ENCODE measurements at regions not wholly inside any gene's neighbourhood (a gene's known extent, or its start where the extent isn't known, plus 50 kb on each side); places are given as distances from the start of the nearest gene placed in this dataset.

DNA sequence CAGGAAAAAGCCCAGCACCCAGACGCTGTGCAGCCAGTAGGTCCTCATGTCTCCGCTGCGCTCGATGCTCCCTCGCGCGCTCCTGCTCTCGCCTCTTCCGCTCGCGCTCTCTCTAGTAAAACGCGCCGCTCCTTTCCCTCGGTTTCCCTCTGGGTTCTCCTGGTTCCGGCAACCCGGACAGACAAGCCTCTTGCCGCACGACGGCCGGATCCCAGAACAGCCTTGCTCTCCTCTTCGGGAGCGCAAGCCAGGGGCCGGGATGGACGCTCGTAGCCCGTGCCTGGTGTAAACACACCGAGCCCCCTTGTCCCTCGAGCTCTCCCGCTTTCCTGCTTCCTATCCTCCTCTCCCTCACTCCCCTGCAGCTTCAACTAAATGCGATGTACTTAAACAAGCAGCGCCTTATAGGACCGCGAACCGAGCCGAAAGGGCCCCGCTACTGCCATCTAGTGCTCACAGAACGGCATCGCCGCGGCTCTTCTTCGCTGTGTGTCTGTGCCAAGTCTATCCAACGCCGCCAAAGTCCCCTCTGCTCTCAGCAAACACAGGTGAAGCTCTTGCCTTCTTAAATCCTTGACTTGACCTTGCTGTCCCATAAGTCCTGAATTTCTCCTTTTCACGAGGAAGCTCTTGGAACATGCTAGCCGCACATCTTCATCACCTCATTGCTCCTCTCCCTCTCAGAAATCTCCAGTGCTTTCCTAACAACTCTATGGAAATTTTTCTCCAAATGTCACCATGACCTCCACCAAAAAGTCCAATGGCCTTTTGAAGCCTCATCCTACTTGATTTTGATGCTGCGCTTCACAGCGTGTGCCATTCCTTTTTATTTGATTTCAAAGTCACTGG is 1037.2 kb downstream of the IGSF11 start:
- intact Hi-C loops (cut with micrococcal nuclease), result loop anchor here (1.0 kb wide), 2 partner anchors 978 to 1226 kb away; no protein-coding TSS in a partner anchor

GRCh38 chr3:117998071-117998470 is 1036.6 kb downstream of the IGSF11 start:
- intact Hi-C loops (cut with micrococcal nuclease), result no loop called here

DNA sequence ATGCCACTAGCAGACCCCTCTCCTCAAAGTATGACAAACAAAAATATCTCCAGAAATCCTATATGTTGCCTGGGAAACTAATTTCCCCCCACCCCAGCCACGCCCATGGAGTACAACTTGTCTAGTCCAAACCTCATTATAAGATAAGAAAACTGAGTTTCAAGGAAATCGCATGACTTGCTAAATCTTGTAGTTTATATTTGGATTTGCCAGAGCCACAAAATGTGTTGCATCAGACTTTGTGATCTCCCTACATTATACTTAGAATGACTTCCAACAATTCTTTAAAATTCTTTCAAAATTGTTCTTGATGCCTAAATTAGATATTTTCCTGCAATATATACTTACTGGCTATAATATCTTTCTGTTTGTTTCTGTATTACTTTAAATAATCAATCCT is 1034.4 kb downstream of the IGSF11 start:
- intact Hi-C loops (cut with micrococcal nuclease), result no loop called here

DNA sequence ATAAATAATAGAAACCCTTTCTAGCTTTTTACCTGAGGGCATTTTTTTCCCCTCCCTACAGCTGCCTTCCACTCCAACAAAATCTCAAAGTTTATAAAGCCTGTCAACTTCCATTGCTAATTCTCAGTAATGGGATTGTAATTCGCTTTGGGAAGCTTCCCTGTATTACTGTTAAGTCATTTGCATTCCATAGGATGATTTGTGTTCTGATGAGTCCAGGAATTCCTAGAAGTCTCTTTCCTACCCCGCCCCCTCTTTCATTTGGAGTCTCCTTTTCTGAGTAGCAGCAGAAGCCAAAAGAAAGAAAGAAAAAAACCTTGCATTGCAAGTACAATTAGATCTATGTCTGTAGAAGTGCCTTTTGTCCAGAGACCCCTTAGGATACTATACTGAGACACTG is 1033.3 kb downstream of the IGSF11 start:
- intact Hi-C loops (cut with micrococcal nuclease), result no loop called here

- intact Hi-C loops (cut with micrococcal nuclease), result no loop called here
These were observed 1022.7 kb downstream of the IGSF11 start for GRCh38 chr3:118011910-118012309.

DNA sequence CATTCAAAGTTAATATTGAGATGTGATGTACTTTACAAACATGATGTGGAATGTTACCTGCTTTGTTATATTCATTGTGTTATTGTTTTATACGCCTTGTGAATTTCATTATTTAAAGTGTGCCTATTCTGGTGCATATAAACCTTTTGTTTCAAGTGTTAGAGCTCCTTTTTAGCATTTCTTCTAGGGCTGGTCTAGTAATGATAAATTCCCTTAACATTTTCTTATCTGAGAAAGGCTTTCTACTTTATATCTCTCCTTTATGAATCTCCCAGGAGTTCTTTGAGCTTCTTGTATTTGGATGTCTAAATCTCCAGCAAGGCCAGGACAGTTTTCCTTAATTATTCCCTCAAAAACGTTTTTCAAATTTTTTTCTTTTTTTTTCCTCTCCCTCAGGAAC is 1005.6 kb downstream of the IGSF11 start:
- intact Hi-C loops (cut with micrococcal nuclease), result no loop called here

- intact Hi-C loops (cut with micrococcal nuclease), result no loop called here
These were observed 998.4 kb downstream of the IGSF11 start for GRCh38 chr3:118036215-118036614.

GRCh38 chr3:118055381-118055780 is 979.3 kb downstream of the IGSF11 start:
- intact Hi-C loops (cut with micrococcal nuclease), result no loop called here

DNA sequence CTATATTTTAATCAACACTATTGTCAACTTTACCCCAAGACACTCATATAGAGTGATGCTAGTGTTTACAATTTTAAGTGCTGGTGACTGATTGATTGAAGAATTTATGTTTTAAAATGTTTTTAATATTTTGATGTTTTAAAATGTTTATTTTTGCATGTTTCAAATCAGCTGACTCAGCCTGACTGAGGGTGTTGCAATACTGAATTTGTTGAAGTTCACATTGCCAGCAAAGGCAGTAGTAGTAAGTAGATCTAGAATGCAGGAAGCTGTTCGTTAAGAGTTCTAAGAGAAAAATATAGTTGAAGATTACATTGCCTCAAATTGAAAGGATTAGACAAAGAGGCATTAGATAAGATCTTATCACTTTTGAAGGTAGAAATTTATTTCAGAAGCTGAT is 977.6 kb downstream of the IGSF11 start:
- intact Hi-C loops (cut with micrococcal nuclease), result no loop called here

GRCh38 chr3:118059096-118059495 is 975.5 kb downstream of the IGSF11 start:
- intact Hi-C loops (cut with micrococcal nuclease), result no loop called here

GRCh38 chr3:118067439-118067838 is 967.2 kb downstream of the IGSF11 start:
- intact Hi-C loops (cut with micrococcal nuclease), result no loop called here

GRCh38 chr3:118075873-118076272 is 958.8 kb downstream of the IGSF11 start:
- intact Hi-C loops (cut with micrococcal nuclease), result no loop called here

- intact Hi-C loops (cut with micrococcal nuclease), result no loop called here
These were observed 957.3 kb downstream of the IGSF11 start for GRCh38 chr3:118077332-118077731.

GRCh38 chr3:118080889-118081288 is 953.8 kb downstream of the IGSF11 start:
- intact Hi-C loops (cut with micrococcal nuclease), result no loop called here

DNA sequence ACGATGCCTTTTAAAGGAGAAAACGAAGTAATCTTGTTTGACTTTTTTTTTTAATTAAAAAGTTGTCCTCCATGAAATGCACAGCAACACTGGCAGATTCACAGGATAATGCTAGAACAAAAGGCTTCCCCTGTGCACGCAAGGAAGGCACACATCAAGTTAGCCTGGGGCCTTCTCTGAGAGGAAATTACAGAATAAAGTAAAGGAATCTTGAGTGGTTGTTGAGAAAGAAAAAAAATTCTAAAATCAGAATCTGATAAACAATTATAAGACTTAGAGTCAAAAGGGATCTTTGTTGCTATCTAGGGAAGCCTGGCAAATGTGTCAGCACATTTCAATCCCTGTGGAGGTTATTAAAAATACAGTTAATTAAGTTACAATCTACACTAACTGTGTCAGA is 946.0 kb downstream of the IGSF11 start:
- intact Hi-C loops (cut with micrococcal nuclease), result no loop called here

DNA sequence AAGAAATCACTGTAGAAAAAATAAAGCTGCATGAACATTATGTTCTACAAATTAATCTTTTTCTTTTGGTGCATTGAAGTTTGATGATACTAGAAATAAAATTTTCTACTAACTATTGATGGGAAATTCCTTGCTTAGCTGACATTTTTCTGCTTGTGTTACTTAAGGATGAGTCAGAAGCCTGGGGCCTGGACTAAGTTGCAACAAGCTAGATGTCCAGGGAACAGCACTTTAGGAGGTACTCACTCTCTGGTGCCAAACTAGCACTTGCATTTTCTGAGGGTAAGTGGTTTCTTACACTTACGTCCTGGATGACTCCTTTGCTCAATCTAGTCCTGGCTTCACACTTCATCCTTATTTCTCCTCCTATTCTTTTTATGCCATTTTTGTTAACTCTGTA is 945.1 kb downstream of the IGSF11 start:
- intact Hi-C loops (cut with micrococcal nuclease), result no loop called here

DNA sequence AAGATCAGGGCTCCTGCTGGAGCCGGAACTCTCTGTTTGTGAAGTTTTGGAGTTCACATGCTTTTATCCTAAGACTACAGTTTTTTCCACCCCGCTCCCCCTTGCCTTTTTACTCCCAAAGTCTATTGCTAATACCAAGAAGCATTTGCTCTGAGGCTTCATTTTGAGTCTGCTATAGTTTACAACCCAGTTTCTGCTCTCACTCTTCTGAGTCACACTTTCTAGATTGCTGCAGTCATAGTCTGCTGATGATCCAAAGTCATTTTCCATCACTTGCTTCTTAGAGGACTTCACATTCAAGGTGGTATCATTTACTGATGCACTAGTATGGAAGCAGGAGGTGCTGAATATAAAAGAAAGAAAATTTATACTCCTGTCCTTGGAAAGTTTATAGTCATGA is 937.4 kb downstream of the IGSF11 start:
- intact Hi-C loops (cut with micrococcal nuclease), result no loop called here

DNA sequence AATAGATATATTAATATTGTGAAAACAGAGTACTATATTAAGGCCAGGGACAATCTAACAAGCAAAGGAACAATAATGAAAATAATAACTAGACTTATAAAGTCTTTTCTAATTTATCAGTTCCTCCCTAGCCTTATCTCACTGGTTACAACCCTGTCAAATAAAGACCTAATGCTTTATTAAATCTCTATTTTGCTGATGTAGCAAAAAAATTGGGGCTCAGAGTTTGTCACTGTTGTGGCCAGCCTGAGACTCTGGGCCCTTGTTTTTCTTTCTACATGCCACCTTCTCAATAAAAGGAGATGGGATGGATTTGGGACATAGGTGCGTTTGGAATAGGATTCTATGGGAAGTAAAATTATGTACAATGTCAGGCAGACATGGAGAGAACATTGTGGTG is 937.0 kb downstream of the IGSF11 start:
- intact Hi-C loops (cut with micrococcal nuclease), result no loop called here

DNA sequence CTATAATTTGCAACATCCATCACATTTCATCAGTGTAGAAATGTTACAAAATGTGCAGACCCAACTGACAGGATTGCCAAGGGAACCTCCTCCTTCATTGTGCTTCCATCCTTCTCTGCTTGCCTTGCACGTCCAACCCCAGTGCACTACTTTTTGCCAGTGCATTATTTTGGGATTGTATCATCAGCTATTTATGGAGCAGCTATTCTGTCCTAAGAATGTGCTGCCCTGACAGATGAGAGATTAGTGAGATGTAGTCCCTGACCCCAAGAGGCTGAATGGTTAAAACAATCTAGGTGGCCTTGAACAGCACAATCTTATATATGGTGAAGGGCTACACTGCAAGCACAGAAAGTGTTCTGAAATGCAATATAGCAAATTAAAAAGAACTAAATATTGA is 935.8 kb downstream of the IGSF11 start:
- intact Hi-C loops (cut with micrococcal nuclease), result no loop called here

- intact Hi-C loops (cut with micrococcal nuclease), result no loop called here
These were observed 932.8 kb downstream of the IGSF11 start for GRCh38 chr3:118101891-118102290.

GRCh38 chr3:118102737-118103136 is 931.9 kb downstream of the IGSF11 start:
- intact Hi-C loops (cut with micrococcal nuclease), result no loop called here

DNA sequence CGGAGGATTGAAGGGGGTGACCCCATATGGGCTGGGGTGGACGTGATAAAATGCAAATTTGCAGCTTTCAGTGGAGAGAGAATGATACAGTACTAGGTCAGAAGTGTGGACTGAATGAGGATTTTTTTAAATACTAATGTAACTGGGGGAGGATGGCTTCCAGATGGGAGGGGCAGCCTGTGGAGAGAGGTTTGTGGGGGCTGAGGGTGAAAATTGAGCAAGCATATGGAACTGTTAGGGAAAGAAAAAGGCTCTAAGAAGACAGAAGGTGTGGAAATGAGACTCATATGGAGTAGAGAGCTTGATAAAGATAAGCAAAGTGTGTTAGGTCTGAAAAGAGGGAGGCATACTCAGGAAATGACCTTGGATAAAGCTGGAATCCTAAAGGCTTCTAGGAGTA is 926.4 kb downstream of the IGSF11 start:
- intact Hi-C loops (cut with micrococcal nuclease), result no loop called here

DNA sequence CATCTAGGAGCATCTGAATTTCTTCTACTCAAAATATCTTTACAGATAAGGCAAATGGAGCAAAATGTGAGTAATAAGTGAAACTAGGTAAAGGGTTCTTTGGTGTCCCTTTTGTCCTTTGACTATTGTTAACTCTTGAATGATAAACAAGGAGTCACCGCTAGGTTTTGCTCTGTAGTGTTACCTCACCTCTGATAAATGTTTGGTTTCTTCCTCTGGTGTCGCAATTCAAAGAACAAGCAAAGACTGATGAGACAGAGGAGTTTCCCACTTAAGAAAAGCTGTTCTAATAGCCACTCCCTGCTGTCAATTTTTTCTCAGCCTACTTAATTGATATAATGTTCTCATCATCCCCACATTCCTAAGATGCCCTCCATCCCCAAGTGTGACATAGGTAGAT is 925.9 kb downstream of the IGSF11 start:
- intact Hi-C loops (cut with micrococcal nuclease), result no loop called here

Measured in T-helper 1 cell treated with Interleukin-12 subunit alpha and Interleukin-12 subunit beta and Interleukin-4 antibody, amounts not matched to agents 30 ng/mL and 1 ng/mL, for 36 hours (primary cell).